ENCODE measurements at regions not wholly inside any gene's neighbourhood (a gene's known extent, or its start where the extent isn't known, plus 50 kb on each side); places are given as distances from the start of the nearest gene placed in this dataset.

GRCh38 chr22:22981670-22982571 is 88.4 kb upstream of the GNAZ start:
- Mint-ChIP-seq H3K4me1 (ENCODE audit: low read depth) (no peaks in the 10 kb centered on the region), H3K27ac (no peak overlapping the region), H3K9me3 (peaks cover 5% of the 10 kb centered on the region), H3K4me3 (no peak overlapping the region), H3K36me3 (ENCODE audit: low read depth) (no peaks in the 10 kb centered on the region), H3K27me3 (peaks cover 4% of the 10 kb centered on the region)
- Histone ChIP-seq H3K27ac (ENCODE audit: low read depth in 1 of 2, low read length in 2 of 2) (no peak overlapping the region), H3K4me1 (ENCODE audit: insufficient read depth, low read length) (no peaks in the 10 kb centered on the region), H3K4me3 (ENCODE audit: low read length) (no peak overlapping the region), H3K27me3 (ENCODE audit: control insufficient read depth in 1 of 2, insufficient read depth in 2 of 2, low read length in 2 of 2) (no peaks in the 10 kb centered on the region), H3K9me3 (ENCODE audit: control insufficient read depth in 1 of 2, insufficient read depth in 1 of 2, low read length in 2 of 2) (peaks cover 0 to 12% of the 10 kb centered on the region in 2 experiments), H3K36me3 (ENCODE audit: insufficient read depth, low read length) (no peaks in the 10 kb centered on the region)
- intact Hi-C loops (cut with DNase I, micrococcal nuclease) = no loop called here
- TF ChIP-seq CTCF (IDR thresholded peaks at IDR 0.05) = no peak
- DNase-seq (no peak), ATAC-seq (ENCODE audit: poor library complexity) (no peak)
- ChIA-PET CTCF (interaction anchor here (0.7 kb wide), 1 partner anchor 1259 kb away, joined by 4 read pairs; no protein-coding TSS in a partner anchor), POLR2A (no interaction called here)

- no peaks in the 10 kb centered on the region for H3K4me1 Mint-ChIP-seq (ENCODE audit: low read depth)
- ChIA-PET POLR2A (no interaction called here), CTCF (no interaction called here)
- H3K9me3 Mint-ChIP-seq = peaks cover 5% of the 10 kb centered on the region
- ATAC-seq (ENCODE audit: poor library complexity) (no peak), DNase-seq (no peak)
- no peak for TF ChIP-seq CTCF (IDR thresholded peaks at IDR 0.05)
- Histone ChIP-seq H3K27ac (ENCODE audit: low read depth in 1 of 2, low read length in 2 of 2) (no peak overlapping the region), H3K36me3 (ENCODE audit: insufficient read depth, low read length) (no peaks in the 10 kb centered on the region), H3K4me1 (ENCODE audit: insufficient read depth, low read length) (no peaks in the 10 kb centered on the region), H3K27me3 (ENCODE audit: control insufficient read depth in 1 of 2, insufficient read depth in 2 of 2, low read length in 2 of 2) (no peaks in the 10 kb centered on the region), H3K4me3 (ENCODE audit: low read length) (no peak overlapping the region), H3K9me3 (ENCODE audit: control insufficient read depth in 1 of 2, insufficient read depth in 1 of 2, low read length in 2 of 2) (peaks cover 0 to 12% of the 10 kb centered on the region in 2 experiments)
- peaks cover 5% of the 10 kb centered on the region for H3K27me3 Mint-ChIP-seq
- no peaks in the 10 kb centered on the region for H3K36me3 Mint-ChIP-seq (ENCODE audit: low read depth)
- no peak overlapping the region for H3K4me3 Mint-ChIP-seq
- intact Hi-C loops (cut with DNase I, micrococcal nuclease) = no loop called here
- H3K27ac Mint-ChIP-seq = no peak overlapping the region
Observed at GRCh38 chr22:22982616-22983015, 87.7 kb upstream of the GNAZ start.

- Mint-ChIP-seq H3K4me1 (ENCODE audit: low read depth) (no peaks in the 10 kb centered on the region), H3K27me3 (peaks cover 5% of the 10 kb centered on the region), H3K9me3 (peaks cover 5% of the 10 kb centered on the region), H3K36me3 (ENCODE audit: low read depth) (no peaks in the 10 kb centered on the region), H3K4me3 (no peak overlapping the region), H3K27ac (no peak overlapping the region)
- Histone ChIP-seq H3K36me3 (ENCODE audit: insufficient read depth, low read length) (no peaks in the 10 kb centered on the region), H3K4me1 (ENCODE audit: insufficient read depth, low read length) (no peaks in the 10 kb centered on the region), H3K4me3 (ENCODE audit: low read length) (no peak overlapping the region), H3K27ac (ENCODE audit: low read depth in 1 of 2, low read length in 2 of 2) (no peak overlapping the region), H3K27me3 (ENCODE audit: control insufficient read depth in 1 of 2, insufficient read depth in 2 of 2, low read length in 2 of 2) (no peaks in the 10 kb centered on the region), H3K9me3 (ENCODE audit: control insufficient read depth in 1 of 2, insufficient read depth in 1 of 2, low read length in 2 of 2) (peaks cover 0 to 12% of the 10 kb centered on the region in 2 experiments)
- TF ChIP-seq CTCF (IDR thresholded peaks at IDR 0.05) = no peak
- DNase-seq (no peak), ATAC-seq (ENCODE audit: poor library complexity) (no peak)
- CTCF ChIA-PET = no interaction called here
- intact Hi-C loops (cut with DNase I, micrococcal nuclease) = no loop called here
- POLR2A ChIA-PET = no interaction called here
Observed at GRCh38 chr22:22983123-22983522, 87.2 kb upstream of the GNAZ start.
